HTR-8/SVneo (cell line): ENCODE measurements at regions not wholly inside any gene's neighbourhood (a gene's known extent, or its start where the extent isn't known, plus 50 kb on each side); places are given as distances from the start of the nearest gene placed in this dataset.

Experiments used
- DNase-seq: peaks from one replicate; pipeline ENCODE4 v3.0.0; 2011; ENCODE audit warnings: low spot score, mixed read lengths; ENCODE audit not compliant: insufficient read length
- FAIRE-seq: peaks from 2 replicates; lab custom pipeline; 2011; peaks lifted over from hg19 to GRCh38; lab: Jason Lieb, UNC

- FAIRE-seq (no peak), DNase-seq (no peak)
Observed at GRCh38 chr12:94025068-94025467, 123.3 kb upstream of the PLXNC1 start.

- FAIRE-seq: no peak
Observed at GRCh38 chr12:94025756-94026155, 122.6 kb upstream of the PLXNC1 start.

GRCh38 chr12:94026596-94026995, 121.8 kb upstream of the PLXNC1 start:
- FAIRE-seq (no peak), DNase-seq (no peak)

More at GRCh38 chr12:94025756-94026155, 122.6 kb upstream of the PLXNC1 start:
- DNase-seq: no peak

GRCh38 chr12:94027561-94027960, 120.8 kb upstream of the PLXNC1 start:
- FAIRE-seq (no peak), DNase-seq (no peak)

GRCh38 chr12:94031763-94032162, 116.6 kb upstream of the PLXNC1 start:
- FAIRE-seq (no peak), DNase-seq (no peak)

GRCh38 chr12:94032368-94032767, 116.0 kb upstream of the PLXNC1 start:
- FAIRE-seq: no peak
- DNase-seq: no peak

GRCh38 chr12:94033101-94033500, 115.3 kb upstream of the PLXNC1 start:
- FAIRE-seq: no peak
- DNase-seq: no peak

GRCh38 chr12:94033784-94034183, 114.6 kb upstream of the PLXNC1 start:
- FAIRE-seq: no peak
- no peak for DNase-seq

- DNase-seq (no peak), FAIRE-seq (no peak)
Observed at GRCh38 chr12:94037444-94037843, 110.9 kb upstream of the PLXNC1 start.

- FAIRE-seq (no peak), DNase-seq (no peak)
Observed at GRCh38 chr12:94038605-94039004, 109.8 kb upstream of the PLXNC1 start.

GRCh38 chr12:94039199-94039840, 109.1 kb upstream of the PLXNC1 start:
- DNase-seq: no peak
- no peak for FAIRE-seq

GRCh38 chr12:94039914-94040313, 108.5 kb upstream of the PLXNC1 start:
- DNase-seq: no peak
- no peak for FAIRE-seq

- FAIRE-seq (no peak), DNase-seq (no peak)
Observed at GRCh38 chr12:94041850-94042249, 106.5 kb upstream of the PLXNC1 start.

- no peak for DNase-seq
- FAIRE-seq: no peak
Observed at GRCh38 chr12:94042321-94042720, 106.1 kb upstream of the PLXNC1 start.

- FAIRE-seq: no peak
- no peak for DNase-seq
Observed at GRCh38 chr12:94046626-94047410, 101.6 kb upstream of the PLXNC1 start.

GRCh38 chr12:94047781-94048567, 100.4 kb upstream of the PLXNC1 start:
- no peak for DNase-seq
- FAIRE-seq: no peak

- DNase-seq (no peak), FAIRE-seq (no peak)
Observed at GRCh38 chr12:94048757-94049156, 99.6 kb upstream of the PLXNC1 start.

GRCh38 chr12:94049718-94050117, 98.7 kb upstream of the PLXNC1 start:
- DNase-seq (no peak), FAIRE-seq (no peak)

- DNase-seq (no peak), FAIRE-seq (no peak)
Observed at GRCh38 chr12:94053676-94054075, 94.7 kb upstream of the PLXNC1 start.

- DNase-seq (no peak), FAIRE-seq (no peak)
Observed at GRCh38 chr12:94055528-94055927, 92.8 kb upstream of the PLXNC1 start.
